ENCODE measurements at regions not wholly inside any gene's neighbourhood (a gene's known extent, or its start where the extent isn't known, plus 50 kb on each side); places are given as distances from the start of the nearest gene placed in this dataset.

- TF ChIP-seq ETS1 (IDR thresholded peaks at IDR 0.05) (no peak), POLR2AphosphoS5 (IDR thresholded peaks at IDR 0.05; ENCODE audit: low read depth) (no peak), CREB1 (CRISPR knock-in tag; IDR thresholded peaks at IDR 0.05; ENCODE audit: low read depth) (no peak), JUNB (IDR thresholded peaks at IDR 0.05; ENCODE audit: unreplicated experiment) (no peak)
- TF ChIP-seq, protein P1, sequence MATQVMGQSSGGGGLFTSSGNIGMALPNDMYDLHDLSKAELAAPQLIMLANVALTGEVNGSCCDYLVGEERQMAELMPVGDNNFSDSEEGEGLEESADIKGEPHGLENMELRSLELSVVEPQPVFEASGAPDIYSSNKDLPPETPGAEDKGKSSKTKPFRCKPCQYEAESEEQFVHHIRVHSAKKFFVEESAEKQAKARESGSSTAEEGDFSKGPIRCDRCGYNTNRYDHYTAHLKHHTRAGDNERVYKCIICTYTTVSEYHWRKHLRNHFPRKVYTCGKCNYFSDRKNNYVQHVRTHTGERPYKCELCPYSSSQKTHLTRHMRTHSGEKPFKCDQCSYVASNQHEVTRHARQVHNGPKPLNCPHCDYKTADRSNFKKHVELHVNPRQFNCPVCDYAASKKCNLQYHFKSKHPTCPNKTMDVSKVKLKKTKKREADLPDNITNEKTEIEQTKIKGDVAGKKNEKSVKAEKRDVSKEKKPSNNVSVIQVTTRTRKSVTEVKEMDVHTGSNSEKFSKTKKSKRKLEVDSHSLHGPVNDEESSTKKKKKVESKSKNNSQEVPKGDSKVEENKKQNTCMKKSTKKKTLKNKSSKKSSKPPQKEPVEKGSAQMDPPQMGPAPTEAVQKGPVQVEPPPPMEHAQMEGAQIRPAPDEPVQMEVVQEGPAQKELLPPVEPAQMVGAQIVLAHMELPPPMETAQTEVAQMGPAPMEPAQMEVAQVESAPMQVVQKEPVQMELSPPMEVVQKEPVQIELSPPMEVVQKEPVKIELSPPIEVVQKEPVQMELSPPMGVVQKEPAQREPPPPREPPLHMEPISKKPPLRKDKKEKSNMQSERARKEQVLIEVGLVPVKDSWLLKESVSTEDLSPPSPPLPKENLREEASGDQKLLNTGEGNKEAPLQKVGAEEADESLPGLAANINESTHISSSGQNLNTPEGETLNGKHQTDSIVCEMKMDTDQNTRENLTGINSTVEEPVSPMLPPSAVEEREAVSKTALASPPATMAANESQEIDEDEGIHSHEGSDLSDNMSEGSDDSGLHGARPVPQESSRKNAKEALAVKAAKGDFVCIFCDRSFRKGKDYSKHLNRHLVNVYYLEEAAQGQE (IDR thresholded peaks at IDR 0.05; ENCODE audit: unreplicated experiment) = no peak
Measured at GRCh38 chr12:66055837-66056319, 74.7 kb downstream of the LLPH start (continued).

DNA sequence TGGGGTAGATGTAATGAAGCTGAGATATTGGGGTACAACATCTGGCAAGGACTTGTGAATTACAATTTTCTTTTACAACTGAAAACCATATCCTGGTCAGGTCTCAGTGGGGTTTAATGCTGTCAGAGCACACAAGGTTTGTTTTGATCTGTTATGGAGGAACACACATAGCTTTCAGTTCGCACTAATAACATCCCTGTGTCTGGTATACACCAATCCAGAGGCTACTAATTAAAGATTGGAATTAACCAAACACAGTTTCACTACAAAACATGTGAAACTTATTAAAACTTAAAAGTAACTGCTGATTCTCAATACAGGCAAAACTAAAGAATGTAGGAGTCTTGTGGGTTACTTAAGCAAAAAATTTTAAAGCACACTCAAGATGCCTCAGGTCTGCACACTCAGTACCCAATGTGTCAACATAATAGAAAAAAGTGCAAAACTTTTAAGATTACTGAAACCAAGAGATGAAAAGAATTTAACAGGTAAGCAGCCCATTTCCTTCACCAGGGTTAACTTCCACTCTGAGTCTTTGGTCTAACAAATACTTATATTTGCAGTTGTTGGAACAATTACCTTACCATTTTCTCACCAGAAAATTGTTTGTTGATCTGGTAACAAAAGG, 77.4 kb downstream of the LLPH start:
- H3K79me2 ChIP-seq (replicated peaks; ENCODE audit: insufficient read depth) = no peaks in the 10 kb centered on the region
- Mint-ChIP-seq H3K36me3 (ENCODE audit: low read depth) (no peaks in the 10 kb centered on the region), H3K4me1 (0 out of 3 replicates have a peak, but pooled peaks cover 2% of the 10 kb centered on the region), H3K27ac (no peak overlapping the region), H3K27me3 (ENCODE audit: insufficient read depth, low read depth, poor library complexity) (no peaks in the 10 kb centered on the region), H3K9me3 (no peaks in the 10 kb centered on the region), H3K4me3 (no peak overlapping the region)
- no peaks in the 10 kb centered on the region for H4K20me1 ChIP-seq (replicated peaks; ENCODE audit: insufficient read depth)
- DNase-seq (ENCODE audit: low spot score) (no peak), ATAC-seq (no peak)
- no peaks in the 10 kb centered on the region for H3K9me2 ChIP-seq (ENCODE audit: insufficient read depth)
- no peak overlapping the region for H3K4me2 ChIP-seq
- no peaks in the 10 kb centered on the region for H3F3A ChIP-seq (replicated peaks; ENCODE audit: low read depth)
- H3K27ac ChIP-seq (ENCODE audit: low read depth) = no peak overlapping the region
- H3K36me3 ChIP-seq (ENCODE audit: insufficient read depth) = no peaks in the 10 kb centered on the region
- H2AFZ ChIP-seq = no peak overlapping the region
- no peaks in the 10 kb centered on the region for H3K4me1 ChIP-seq (ENCODE audit: insufficient read depth)
- no peaks in the 10 kb centered on the region for H3K27me3 ChIP-seq (ENCODE audit: insufficient read depth)
- no peak for TF ChIP-seq ZNF114 (CRISPR knock-in tag; IDR thresholded peaks at IDR 0.05)
- no peak for TF ChIP-seq NANOG (IDR thresholded peaks at IDR 0.05; ENCODE audit: borderline replicate concordance)
- no peak for TF ChIP-seq EZH2 (IDR thresholded peaks at IDR 0.05; ENCODE audit: low read depth, unreplicated experiment)
- TF ChIP-seq ETS1 (IDR thresholded peaks at IDR 0.05) = no peak
- no peak for TF ChIP-seq STAT1 (IDR thresholded peaks at IDR 0.05; ENCODE audit: unreplicated experiment)
- TF ChIP-seq, protein P1 (IDR thresholded peaks at IDR 0.05; ENCODE audit: unreplicated experiment) = no peak
- TF ChIP-seq CREB1 (CRISPR knock-in tag; IDR thresholded peaks at IDR 0.05; ENCODE audit: low read depth) = no peak
- no peak for TF ChIP-seq POLR2AphosphoS5 (IDR thresholded peaks at IDR 0.05; ENCODE audit: low read depth)
- no peak overlapping the region for H3K4me3 ChIP-seq

All from GM23338 (cell line).